Smooth muscle cell (in vitro differentiated cells): ENCODE measurements at regions not wholly inside any gene's neighbourhood (a gene's known extent, or its start where the extent isn't known, plus 50 kb on each side); places are given as distances from the start of the nearest gene placed in this dataset.

Experiments used
- DNase-seq: peaks from one replicate; lab custom pipeline; 2025; ENCODE audit not compliant: unreplicated experiment; lab: John Stamatoyannopoulos, UW
- H2AFZ ChIP-seq: fragments of 200-600 bp; sonication (generic); 2 replicates; pipeline ENCODE4 v1.6.0; 2016; ENCODE audit warnings: antibody characterized with exemption, low read depth, mild to moderate bottlenecking
- H3F3A ChIP-seq: fragments of 200-600 bp; sonication (generic); 2 replicates; pipeline ENCODE4 v1.6.0; 2017; ENCODE audit warnings: antibody characterized with exemption, low read depth
- H3K27ac ChIP-seq: fragments of 200-600 bp; sonication (generic); 2 replicates; pipeline ENCODE4 v1.5.1; 2016; ENCODE audit warnings: low read depth, mild to moderate bottlenecking
- H3K27me3 ChIP-seq: fragments of 200-600 bp; sonication (generic); 2 replicates; pipeline ENCODE4 v1.6.1; 2016; ENCODE audit warnings: low read depth, mild to moderate bottlenecking
- H3K36me3 ChIP-seq: fragments of 200-600 bp; sonication (generic); 2 replicates; pipeline ENCODE4 v1.5.1; 2016; ENCODE audit warnings: low read depth
- H3K4me1 ChIP-seq: fragments of 200-600 bp; sonication (generic); 2 replicates; pipeline ENCODE4 v1.5.1; 2016; ENCODE audit warnings: low read depth
- H3K4me2 ChIP-seq: fragments of 200-600 bp; sonication (generic); 2 replicates; pipeline ENCODE4 v1.6.0; 2016; ENCODE audit warnings: mild to moderate bottlenecking
- H3K4me3 ChIP-seq: fragments of 200-600 bp; sonication (generic); 2 replicates; pipeline ENCODE4 v1.5.1; 2016; ENCODE audit warnings: mild to moderate bottlenecking
- H3K79me2 ChIP-seq: fragments of 200-600 bp; sonication (generic); 2 replicates; pipeline ENCODE4 v1.6.0; 2016; ENCODE audit warnings: low read depth, mild to moderate bottlenecking
- H3K9ac ChIP-seq: fragments of 200-600 bp; sonication (generic); 2 replicates; pipeline ENCODE4 v1.6.0; 2016; ENCODE audit warnings: low read depth
- H3K9me3 ChIP-seq: fragments of 200-600 bp; sonication (generic); replicated peaks from 2 replicates; pipeline ENCODE4 v1.5.1; 2016; ENCODE audit warnings: low read depth
- H4K20me1 ChIP-seq: fragments of 200-600 bp; sonication (generic); 2 replicates; pipeline ENCODE4 v1.6.0; 2016; ENCODE audit warnings: low read depth
- CTCF ChIP-seq: fragments of 200-600 bp; sonication (generic); IDR thresholded peaks from 2 replicates; pipeline ENCODE4 v1.5.1; 2017; ENCODE audit warnings: borderline replicate concordance, mild to moderate bottlenecking, antibody characterized with exemption; ENCODE audit not compliant: insufficient read depth, poor library complexity, severe bottlenecking
- WGBS: methylation state at CpG from one replicate; pipeline ENCODE4 v1.1.7; 2016; ENCODE audit warnings: low lambda C conversion rate; 5-methylcytosine and 5-hydroxymethylcytosine counted together

- Histone ChIP-seq H3K27me3 (peaks cover 12% of the 10 kb centered on the region), H3K36me3 (no peaks in the 10 kb centered on the region), H4K20me1 (no peaks in the 10 kb centered on the region), H3K79me2 (no peaks in the 10 kb centered on the region), H3K4me1 (no peaks in the 10 kb centered on the region), H3K9ac (no peak overlapping the region), H3K9me3 (no peaks in the 10 kb centered on the region), H3K4me2 (no peak overlapping the region), H2AFZ (no peak overlapping the region), H3K4me3 (no peak overlapping the region), H3F3A (no peaks in the 10 kb centered on the region), H3K27ac (no peak overlapping the region)
- 71% methylated on average over 3 of the region's 3 CpGs for WGBS
- no peak for DNase-seq
- no peak for TF ChIP-seq CTCF
These were observed 353.0 kb upstream of the KLF12 start for GRCh38 chr13:74487091-74487722.

GRCh38 chr13:74485757-74486156, 351.6 kb upstream of the KLF12 start:
- 83% methylated on average over 1 of the region's 1 CpG for WGBS
- TF ChIP-seq CTCF = no peak
- H3K27ac ChIP-seq = no peak overlapping the region

GRCh38 chr13:74479124-74479523, 344.9 kb upstream of the KLF12 start:
- H3K4me1 ChIP-seq = no peaks in the 10 kb centered on the region
- WGBS = 56% methylated on average over 2 of the region's 2 CpGs
- no peaks in the 10 kb centered on the region for H3K36me3 ChIP-seq
- H3K27ac ChIP-seq = no peak overlapping the region
- H3K4me2 ChIP-seq = no peak overlapping the region
- no peak overlapping the region for H2AFZ ChIP-seq
- H4K20me1 ChIP-seq = no peaks in the 10 kb centered on the region
- no peaks in the 10 kb centered on the region for H3K9me3 ChIP-seq
- no peak overlapping the region for H3K9ac ChIP-seq
- H3K4me3 ChIP-seq = no peak overlapping the region
- TF ChIP-seq CTCF = no peak
- no peaks in the 10 kb centered on the region for H3K27me3 ChIP-seq
- no peak for DNase-seq
- H3K79me2 ChIP-seq = no peaks in the 10 kb centered on the region
- no peaks in the 10 kb centered on the region for H3F3A ChIP-seq

More at GRCh38 chr13:74485757-74486156, 351.6 kb upstream of the KLF12 start:
- no peaks in the 10 kb centered on the region for H3K36me3 ChIP-seq
- no peak overlapping the region for H3K4me3 ChIP-seq
- H3K27me3 ChIP-seq = peaks cover 12% of the 10 kb centered on the region
- no peaks in the 10 kb centered on the region for H3K4me1 ChIP-seq
- no peaks in the 10 kb centered on the region for H3K9me3 ChIP-seq
- no peaks in the 10 kb centered on the region for H3K79me2 ChIP-seq
- H2AFZ ChIP-seq = no peak overlapping the region
- H3K9ac ChIP-seq = no peak overlapping the region
- H3F3A ChIP-seq = no peaks in the 10 kb centered on the region
- no peak for DNase-seq
- H3K4me2 ChIP-seq = no peak overlapping the region
- H4K20me1 ChIP-seq = no peaks in the 10 kb centered on the region

GRCh38 chr13:74476788-74477187, 342.6 kb upstream of the KLF12 start:
- no peaks in the 10 kb centered on the region for H3K79me2 ChIP-seq
- no peak for TF ChIP-seq CTCF
- H4K20me1 ChIP-seq = no peaks in the 10 kb centered on the region
- no peak for DNase-seq
- no peaks in the 10 kb centered on the region for H3F3A ChIP-seq
- no peaks in the 10 kb centered on the region for H3K27me3 ChIP-seq
- H3K4me2 ChIP-seq = no peak overlapping the region
- H3K4me3 ChIP-seq = no peak overlapping the region
- H3K27ac ChIP-seq = no peak overlapping the region
- H3K9ac ChIP-seq = no peak overlapping the region
- H3K36me3 ChIP-seq = no peaks in the 10 kb centered on the region
- no peak overlapping the region for H2AFZ ChIP-seq
- no peaks in the 10 kb centered on the region for H3K9me3 ChIP-seq
- no peaks in the 10 kb centered on the region for H3K4me1 ChIP-seq
